Neuronal stem cell (in vitro differentiated cells): ENCODE measurements at regions not wholly inside any gene's neighbourhood (a gene's known extent, or its start where the extent isn't known, plus 50 kb on each side); places are given as distances from the start of the nearest gene placed in this dataset.

Experiments
- DNase-seq: peaks from one replicate; pipeline ENCODE4 v3.0.0-alpha.2; 2013; ENCODE audit warnings: low spot score
- H2AFZ ChIP-seq: one replicate; pipeline ENCODE4 v1.6.1; 2013; ENCODE audit warnings: mild to moderate bottlenecking, low read length, inconsistent platforms
- H2AK5ac ChIP-seq: 2 replicates; pipeline ENCODE4 v1.6.1; 2013; ENCODE audit warnings: low read depth, mild to moderate bottlenecking, inconsistent platforms, low read length, moderate library complexity, mixed read lengths
- H2BK120ac ChIP-seq: 2 replicates; pipeline ENCODE4 v1.6.1; 2013; ENCODE audit warnings: low read depth, mild to moderate bottlenecking, inconsistent platforms, low read length, moderate library complexity, mixed read lengths
- H2BK12ac ChIP-seq: one replicate; pipeline ENCODE4 v1.6.1; 2013; ENCODE audit warnings: low read length, inconsistent platforms
- H2BK15ac ChIP-seq: 2 replicates; pipeline ENCODE4 v1.6.1; 2013; ENCODE audit warnings: mild to moderate bottlenecking, low read length, inconsistent platforms, mixed read lengths
- H2BK5ac ChIP-seq: one replicate; pipeline ENCODE4 v1.6.1; 2013; ENCODE audit warnings: inconsistent platforms, mild to moderate bottlenecking, low read length, moderate library complexity
- H3K14ac ChIP-seq: one replicate; pipeline ENCODE4 v1.6.1; 2013; ENCODE audit warnings: low read length, inconsistent platforms
- H3K18ac ChIP-seq: 2 replicates; pipeline ENCODE4 v1.6.1; 2013; ENCODE audit warnings: low read length, inconsistent platforms
- H3K23ac ChIP-seq: 2 replicates; pipeline ENCODE4 v1.6.1; 2013; ENCODE audit warnings: low read depth, mild to moderate bottlenecking, mixed read lengths, low read length, inconsistent platforms; ENCODE audit not compliant: poor library complexity
- H3K27ac ChIP-seq: replicated peaks from 3 replicates; pipeline ENCODE4 v1.5.1; 2013; ENCODE audit warnings: low read length, inconsistent platforms
- H3K27me3 ChIP-seq, 3 experiments: 2 replicates each; pipeline ENCODE4 v1.6.1; 2013; ENCODE audit warnings: low read length in 3 of 3, mild to moderate bottlenecking in 2 of 3, inconsistent platforms in 1 of 3, low read depth in 1 of 3, mixed read lengths in 1 of 3, moderate library complexity in 1 of 3; ENCODE audit not compliant: control insufficient read depth in 3 of 3, insufficient read depth in 3 of 3
- H3K36me3 ChIP-seq, 2 donors: replicated peaks in 1 of 2; 2 replicates each; pipeline ENCODE4 v1.6.1; 2013; ENCODE audit warnings: low read length in 2 of 2; ENCODE audit not compliant: control insufficient read depth in 2 of 2, insufficient read depth in 2 of 2
- H3K4ac ChIP-seq: 2 replicates; pipeline ENCODE4 v1.6.1; 2013; ENCODE audit warnings: inconsistent platforms, mild to moderate bottlenecking, low read length, moderate library complexity
- H3K4me1 ChIP-seq, 2 donors: 1 replicate in 1 of 2; 2 replicates in 1 of 2; pipeline ENCODE4 v1.6.1; 2013; ENCODE audit warnings: low read length in 2 of 2, low read depth in 1 of 2; ENCODE audit not compliant: control insufficient read depth in 2 of 2, insufficient read depth in 1 of 2
- H3K4me2 ChIP-seq: one replicate; pipeline ENCODE4 v1.6.1; 2013; ENCODE audit warnings: mild to moderate bottlenecking, low read length, inconsistent platforms; ENCODE audit not compliant: insufficient read depth, poor library complexity, severe bottlenecking
- H3K4me3 ChIP-seq, 2 donors: 2 replicates each; pipeline ENCODE4 v1.5.1; 2013; ENCODE audit warnings: low read length in 2 of 2, mild to moderate bottlenecking in 2 of 2, inconsistent platforms in 1 of 2, moderate library complexity in 1 of 2
- H3K79me1 ChIP-seq: one replicate; pipeline ENCODE4 v1.6.1; 2013; ENCODE audit warnings: low read depth, mild to moderate bottlenecking, inconsistent platforms, low read length, moderate library complexity
- H3K9ac ChIP-seq: one replicate; pipeline ENCODE4 v1.6.1; 2013; ENCODE audit warnings: mild to moderate bottlenecking, low read depth, low read length, inconsistent platforms; ENCODE audit not compliant: poor library complexity
- H3K9me3 ChIP-seq, 2 donors: replicated peaks in 1 of 2; 2 replicates each; pipeline versions ENCODE3 to v1.6.1; 2013; ENCODE audit warnings: low read length in 2 of 2, mild to moderate bottlenecking in 2 of 2, inconsistent platforms in 1 of 2, low read depth in 1 of 2, mixed read lengths in 1 of 2, moderate library complexity in 1 of 2; ENCODE audit not compliant: control insufficient read depth in 2 of 2, insufficient read depth in 1 of 2
- H4K8ac ChIP-seq: one replicate; pipeline ENCODE4 v1.6.1; 2013; ENCODE audit warnings: low read depth, mild to moderate bottlenecking, inconsistent platforms, low read length, moderate library complexity
- H4K91ac ChIP-seq: one replicate; pipeline ENCODE4 v1.6.1; 2013; ENCODE audit warnings: low read length, low read depth, mild to moderate bottlenecking, inconsistent platforms; ENCODE audit not compliant: poor library complexity
- WGBS, 2 donors: extraction: QIAGEN DNeasy Blood & Tissue Kit; methylation state at CpG; one replicate each; pipeline ENCODE4 v1.1.7; 2013; ENCODE audit warnings: missing lambda C conversion rate in 2 of 2, mixed read lengths in 1 of 2; ENCODE audit not compliant: insufficient read length in 2 of 2, insufficient replicate concordance in 1 of 2; ENCODE audit errors: extremely low coverage in 2 of 2; 5-methylcytosine and 5-hydroxymethylcytosine counted together

DNA sequence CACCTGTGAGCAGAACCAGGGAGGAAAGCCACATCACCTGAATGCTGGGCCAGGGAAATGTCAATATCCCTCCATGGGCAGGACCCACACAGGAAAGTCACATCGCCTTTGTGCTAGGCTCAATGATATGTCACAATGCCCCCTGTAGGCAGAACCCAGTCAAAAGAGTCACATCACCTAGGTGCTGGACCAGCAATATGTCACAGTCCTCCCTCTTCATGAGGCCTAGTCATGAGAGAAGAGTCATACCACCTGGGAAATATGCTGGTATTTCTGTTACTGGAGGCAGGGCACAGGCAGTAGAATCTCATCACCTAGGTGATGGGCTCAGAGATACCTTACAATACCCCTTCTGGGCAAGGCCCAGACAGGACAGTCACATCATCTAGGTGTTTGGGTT, 1843.4 kb downstream of the TP53TG3F start:
- Histone ChIP-seq H4K8ac (no peak overlapping the region), H3K4me2 (no peak overlapping the region), H3K36me3 (no peaks in the 10 kb centered on the region), H2BK15ac (no peak overlapping the region), H3K9me3 (peaks cover 0 to 48% of the 10 kb centered on the region in 2 donors), H2BK120ac (no peak overlapping the region), H2BK12ac (no peak overlapping the region), H3K14ac (no peak overlapping the region), H3K18ac (no peak overlapping the region), H3K27ac (no peak overlapping the region), H3K4me3 (no peak overlapping the region), H4K91ac (no peak overlapping the region), H3K4me1 (no peaks in the 10 kb centered on the region), H3K23ac (no peak overlapping the region), H3K9ac (no peak overlapping the region), H2AK5ac (no peak overlapping the region), H2BK5ac (no peak overlapping the region), H2AFZ (no peak overlapping the region), H3K27me3 (no peaks in the 10 kb centered on the region), H3K4ac (no peak overlapping the region), H3K79me1 (no peaks in the 10 kb centered on the region)
- no CpG with 5 or more reads among the region's 1 CpG for WGBS, 2 donors
- DNase-seq = no peak

DNA sequence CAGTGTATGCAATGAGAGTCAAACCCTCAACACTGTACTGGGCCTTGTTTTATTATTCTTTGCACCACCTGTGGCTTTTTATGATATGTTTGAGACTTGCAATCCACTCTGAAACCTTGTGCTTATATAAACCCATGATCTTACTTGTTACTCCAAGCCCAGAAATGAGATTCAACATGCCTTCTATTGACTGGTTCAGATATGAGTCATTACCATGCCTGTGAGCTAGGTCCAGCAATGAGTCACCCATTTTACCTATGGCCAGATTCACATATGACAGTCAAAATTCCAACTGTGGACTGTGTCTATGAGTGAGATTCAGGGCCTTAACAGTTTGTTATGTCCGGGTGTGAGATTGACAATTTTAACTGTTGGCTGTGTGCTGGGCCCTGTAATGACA, 1846.1 kb downstream of the TP53TG3F start:
- Histone ChIP-seq H3K9ac (no peak overlapping the region), H3K23ac (no peak overlapping the region), H2AK5ac (no peak overlapping the region), H3K27me3 (no peaks in the 10 kb centered on the region), H4K91ac (no peak overlapping the region), H3K4me2 (no peak overlapping the region), H3K79me1 (no peaks in the 10 kb centered on the region), H2BK120ac (no peak overlapping the region), H3K9me3 (peaks cover 0 to 61% of the 10 kb centered on the region in 2 donors), H4K8ac (no peak overlapping the region), H2BK12ac (no peak overlapping the region), H3K4me1 (no peaks in the 10 kb centered on the region), H3K27ac (no peak overlapping the region), H2BK15ac (no peak overlapping the region), H3K4me3 (no peak overlapping the region), H2AFZ (no peak overlapping the region), H3K4ac (no peak overlapping the region), H3K18ac (no peak overlapping the region), H3K36me3 (no peaks in the 10 kb centered on the region), H2BK5ac (no peak overlapping the region), H3K14ac (no peak overlapping the region)
- no peak for DNase-seq
- WGBS, 2 donors = no CpG with 5 or more reads among the region's 1 CpG

DNA sequence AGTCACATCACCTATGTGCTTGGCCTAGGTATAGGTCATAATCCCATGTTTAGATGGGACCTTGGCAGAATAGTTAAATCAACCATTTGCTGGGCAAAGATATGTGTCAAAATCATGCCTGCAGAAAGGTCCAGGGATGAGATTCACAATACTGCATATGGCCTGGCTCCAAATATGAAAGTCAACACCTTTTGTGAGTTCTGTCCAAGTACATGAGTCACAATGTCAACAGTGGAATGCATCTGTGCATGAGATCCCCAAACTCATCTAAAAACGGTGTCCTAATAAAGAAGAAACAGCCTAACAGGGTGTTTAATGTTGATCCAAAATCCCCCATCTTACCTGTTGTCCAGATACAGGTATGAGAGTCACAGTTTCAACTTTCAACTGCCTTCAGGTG, 1847.5 kb downstream of the TP53TG3F start:
- Histone ChIP-seq H3K4ac (no peak overlapping the region), H3K18ac (no peak overlapping the region), H2BK120ac (no peak overlapping the region), H4K91ac (no peak overlapping the region), H2AK5ac (no peak overlapping the region), H3K9me3 (peaks cover 0 to 67% of the 10 kb centered on the region in 2 donors), H4K8ac (no peak overlapping the region), H3K23ac (no peak overlapping the region), H3K27me3 (no peaks in the 10 kb centered on the region), H3K79me1 (no peaks in the 10 kb centered on the region), H3K36me3 (no peaks in the 10 kb centered on the region), H3K9ac (no peak overlapping the region), H2AFZ (no peak overlapping the region), H3K27ac (no peak overlapping the region), H3K4me3 (no peak overlapping the region), H2BK12ac (no peak overlapping the region), H2BK5ac (no peak overlapping the region), H3K4me1 (no peaks in the 10 kb centered on the region), H2BK15ac (no peak overlapping the region), H3K4me2 (no peak overlapping the region), H3K14ac (no peak overlapping the region)
- DNase-seq = no peak
- no CpG with 5 or more reads among the region's 1 CpG for WGBS, 2 donors

DNA sequence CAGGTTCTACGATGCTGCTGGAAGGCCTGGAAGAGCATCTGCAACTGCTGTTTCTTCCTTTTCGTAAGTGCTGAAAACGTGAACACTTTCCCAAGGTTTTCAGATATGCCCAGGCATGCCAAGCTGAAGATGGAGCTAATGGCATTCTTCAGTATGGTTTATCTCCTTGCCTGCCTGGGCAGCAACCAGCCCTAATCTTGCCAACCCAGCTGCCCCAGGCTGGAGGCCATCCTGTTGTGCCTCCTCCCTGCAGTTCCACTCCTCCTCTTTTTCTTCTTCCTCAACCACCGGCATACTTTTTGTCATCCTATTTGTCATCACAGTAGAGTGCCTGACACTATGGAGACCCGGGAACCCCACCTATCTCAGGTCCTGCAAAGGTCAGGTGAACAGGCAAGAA, 1849.3 kb downstream of the TP53TG3F start:
- peak overlapping the region in 1 of 2 donors; percentile 15 for H3K4me3 ChIP-seq
- no CpG with 5 or more reads among the region's 5 CpGs for WGBS, 2 donors
- H3K14ac ChIP-seq = no peak overlapping the region
- H2AFZ ChIP-seq = peak overlapping the region; percentile 1
- no peaks in the 10 kb centered on the region for H3K79me1 ChIP-seq
- no peak overlapping the region for H3K23ac ChIP-seq
- DNase-seq = no peak
- H3K36me3 ChIP-seq = no peaks in the 10 kb centered on the region
- H3K4me1 ChIP-seq = no peaks in the 10 kb centered on the region
- H3K4ac ChIP-seq = no peak overlapping the region
- H3K18ac ChIP-seq = no peak overlapping the region
- peaks cover 0 to 61% of the 10 kb centered on the region in 2 donors for H3K9me3 ChIP-seq
- no peak overlapping the region for H3K4me2 ChIP-seq
- H2AK5ac ChIP-seq = no peak overlapping the region
- no peak overlapping the region for H4K91ac ChIP-seq
- no peak overlapping the region for H2BK5ac ChIP-seq
- no peak overlapping the region for H3K9ac ChIP-seq
- H2BK120ac ChIP-seq = no peak overlapping the region
- no peak overlapping the region for H2BK12ac ChIP-seq
- no peak overlapping the region for H3K27ac ChIP-seq
- no peaks in the 10 kb centered on the region for H3K27me3 ChIP-seq
- H4K8ac ChIP-seq = no peak overlapping the region
- no peak overlapping the region for H2BK15ac ChIP-seq
